ENCODE measurements at regions not wholly inside any gene's neighbourhood (a gene's known extent, or its start where the extent isn't known, plus 50 kb on each side); places are given as distances from the start of the nearest gene placed in this dataset.

GRCh38 chr11:115769891-115770290, 265.7 kb upstream of the CADM1 start:
- TF ChIP-seq, protein P1, sequence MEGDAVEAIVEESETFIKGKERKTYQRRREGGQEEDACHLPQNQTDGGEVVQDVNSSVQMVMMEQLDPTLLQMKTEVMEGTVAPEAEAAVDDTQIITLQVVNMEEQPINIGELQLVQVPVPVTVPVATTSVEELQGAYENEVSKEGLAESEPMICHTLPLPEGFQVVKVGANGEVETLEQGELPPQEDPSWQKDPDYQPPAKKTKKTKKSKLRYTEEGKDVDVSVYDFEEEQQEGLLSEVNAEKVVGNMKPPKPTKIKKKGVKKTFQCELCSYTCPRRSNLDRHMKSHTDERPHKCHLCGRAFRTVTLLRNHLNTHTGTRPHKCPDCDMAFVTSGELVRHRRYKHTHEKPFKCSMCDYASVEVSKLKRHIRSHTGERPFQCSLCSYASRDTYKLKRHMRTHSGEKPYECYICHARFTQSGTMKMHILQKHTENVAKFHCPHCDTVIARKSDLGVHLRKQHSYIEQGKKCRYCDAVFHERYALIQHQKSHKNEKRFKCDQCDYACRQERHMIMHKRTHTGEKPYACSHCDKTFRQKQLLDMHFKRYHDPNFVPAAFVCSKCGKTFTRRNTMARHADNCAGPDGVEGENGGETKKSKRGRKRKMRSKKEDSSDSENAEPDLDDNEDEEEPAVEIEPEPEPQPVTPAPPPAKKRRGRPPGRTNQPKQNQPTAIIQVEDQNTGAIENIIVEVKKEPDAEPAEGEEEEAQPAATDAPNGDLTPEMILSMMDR (IDR thresholded peaks at IDR 0.05) = no peak
- no peak for TF ChIP-seq REST (IDR thresholded peaks at IDR 0.05; ENCODE audit: insufficient read depth in 1 of 2, low read depth in 2 of 2, low read length in 1 of 2)
